ENCODE measurements at regions not wholly inside any gene's neighbourhood (a gene's known extent, or its start where the extent isn't known, plus 50 kb on each side); places are given as distances from the start of the nearest gene placed in this dataset.
A peak's percentile ranks its signal among the peaks of the same experiment; 100 is the strongest.

GRCh38 chr1:83762039-83762365 is 236.9 kb downstream of the TTLL7 start:
- in situ Hi-C loops (cut with MboI; ENCODE audit: low sequenced_read_pairs, unreplicated experiment), result no loop called here
- TF ChIP-seq CTCF (IDR thresholded peaks at IDR 0.05; ENCODE audit: borderline replicate concordance, control extremely low read depth, extremely low read depth, insufficient read depth, missing control alignments), result no peak
- DNase-seq (ENCODE audit: low spot score), result no peak

- peak; percentile 69 for DNase-seq (ENCODE audit: low spot score)
- in situ Hi-C loops (cut with MboI; ENCODE audit: low sequenced_read_pairs, unreplicated experiment), result no loop called here
- no peak for TF ChIP-seq CTCF (IDR thresholded peaks at IDR 0.05; ENCODE audit: borderline replicate concordance, control extremely low read depth, extremely low read depth, insufficient read depth, missing control alignments)
These were observed 237.5 kb downstream of the TTLL7 start for GRCh38 chr1:83761167-83762038.

DNA sequence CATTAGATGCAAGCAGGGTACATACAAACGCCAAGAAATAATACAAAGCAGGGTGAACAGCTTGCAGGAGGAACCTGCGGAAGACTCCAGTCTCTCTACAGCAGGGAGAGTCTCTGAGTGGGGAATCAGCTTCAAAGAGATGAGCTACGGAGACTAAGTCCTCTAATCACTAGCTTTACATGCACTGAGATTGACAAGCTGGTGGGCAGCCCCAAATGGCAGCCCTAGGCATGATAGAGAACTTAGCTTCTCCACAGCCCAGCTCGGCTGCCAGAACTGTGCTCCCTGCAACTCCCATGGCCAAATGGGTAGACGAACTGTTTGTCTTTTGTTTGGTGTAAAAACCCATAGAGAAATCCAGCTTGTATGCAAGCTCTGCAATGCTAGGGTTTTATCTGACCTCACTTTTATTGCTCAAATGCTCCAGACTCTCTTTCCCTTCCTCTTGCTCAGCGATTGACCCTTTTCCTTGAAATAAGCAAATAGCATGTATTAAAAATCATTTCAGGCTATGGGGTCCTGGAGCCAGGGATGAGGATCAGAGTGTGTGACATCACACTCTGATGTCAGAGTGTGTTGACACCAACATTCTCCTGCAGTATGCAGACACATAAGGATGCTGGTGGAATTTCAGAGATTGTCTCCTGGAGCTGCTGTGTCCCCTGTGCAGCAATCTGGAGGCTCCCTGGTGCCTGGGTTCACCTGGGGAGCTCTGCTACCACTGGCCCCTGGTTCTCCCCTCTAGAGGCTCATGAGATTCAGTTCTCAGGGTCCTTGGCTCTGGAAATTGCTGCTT is 238.5 kb downstream of the TTLL7 start:
- in situ Hi-C loops (cut with MboI; ENCODE audit: low sequenced_read_pairs, unreplicated experiment), result no loop called here
- no peak for DNase-seq (ENCODE audit: low spot score)
- TF ChIP-seq CTCF (IDR thresholded peaks at IDR 0.05; ENCODE audit: borderline replicate concordance, control extremely low read depth, extremely low read depth, insufficient read depth, missing control alignments), result no peak

- no peak for DNase-seq (ENCODE audit: low spot score)
- TF ChIP-seq CTCF (IDR thresholded peaks at IDR 0.05; ENCODE audit: borderline replicate concordance, control extremely low read depth, extremely low read depth, insufficient read depth, missing control alignments), result no peak
- in situ Hi-C loops (cut with MboI; ENCODE audit: low sequenced_read_pairs, unreplicated experiment), result no loop called here
These were observed 241.8 kb downstream of the TTLL7 start for GRCh38 chr1:83756984-83757717.

GRCh38 chr1:83751602-83752001 is 247.3 kb downstream of the TTLL7 start:
- no peak for TF ChIP-seq CTCF (IDR thresholded peaks at IDR 0.05; ENCODE audit: borderline replicate concordance, control extremely low read depth, extremely low read depth, insufficient read depth, missing control alignments)
- no peak for DNase-seq (ENCODE audit: low spot score)
- in situ Hi-C loops (cut with MboI; ENCODE audit: low sequenced_read_pairs, unreplicated experiment), result no loop called here

DNA sequence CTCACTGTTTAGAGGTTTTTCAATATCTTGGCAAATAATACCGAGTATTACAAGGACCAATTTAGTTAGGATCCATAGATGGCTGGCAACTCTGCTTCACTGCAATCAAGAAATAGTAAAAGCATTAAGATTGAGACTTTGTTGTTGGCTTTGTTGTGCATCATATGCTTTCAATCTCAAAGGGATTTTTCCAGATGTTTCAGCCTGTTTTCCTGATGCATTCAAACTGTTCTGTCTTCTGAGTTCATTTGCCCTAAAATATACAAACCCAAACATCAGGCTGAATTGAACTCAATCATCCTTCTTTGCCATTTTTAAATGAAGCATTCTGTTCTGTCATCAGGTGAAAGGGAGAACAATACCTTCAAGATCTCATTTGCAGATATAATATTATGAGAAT is 248.7 kb downstream of the TTLL7 start:
- DNase-seq (ENCODE audit: low spot score), result no peak
- TF ChIP-seq CTCF (IDR thresholded peaks at IDR 0.05; ENCODE audit: borderline replicate concordance, control extremely low read depth, extremely low read depth, insufficient read depth, missing control alignments), result no peak
- in situ Hi-C loops (cut with MboI; ENCODE audit: low sequenced_read_pairs, unreplicated experiment), result no loop called here
